ENCODE measurements at regions not wholly inside any gene's neighbourhood (a gene's known extent, or its start where the extent isn't known, plus 50 kb on each side); places are given as distances from the start of the nearest gene placed in this dataset.

GRCh38 chr19:28420811-28421550 lies 792.0 kb downstream of the UQCRFS1 start:
- DNase-seq: no peak

- DNase-seq: no peak
Observed at GRCh38 chr19:28419312-28419711, 793.6 kb downstream of the UQCRFS1 start.

- DNase-seq: no peak
Observed at GRCh38 chr19:28417361-28417760, 795.6 kb downstream of the UQCRFS1 start.

GRCh38 chr19:28416245-28416644 lies 796.7 kb downstream of the UQCRFS1 start:
- DNase-seq: no peak

- no peak for DNase-seq
Observed at GRCh38 chr19:28414748-28415147, 798.2 kb downstream of the UQCRFS1 start.

GRCh38 chr19:28409859-28410258 lies 803.1 kb downstream of the UQCRFS1 start:
- DNase-seq: no peak

- DNase-seq: no peak
Observed at GRCh38 chr19:28406966-28407365, 806.0 kb downstream of the UQCRFS1 start.

- no peak for DNase-seq
Observed at GRCh38 chr19:28405346-28405742, 807.6 kb downstream of the UQCRFS1 start.

- DNase-seq: no peak
Observed at GRCh38 chr19:28404472-28404871, 808.5 kb downstream of the UQCRFS1 start.

GRCh38 chr19:28403690-28404089 lies 809.3 kb downstream of the UQCRFS1 start:
- DNase-seq: no peak

- DNase-seq: no peak
Observed at GRCh38 chr19:28402701-28403290, 810.2 kb downstream of the UQCRFS1 start.

- no peak for DNase-seq
Observed at GRCh38 chr19:28401739-28402424, 811.1 kb downstream of the UQCRFS1 start.

- DNase-seq: no peak
Observed at GRCh38 chr19:28400953-28401671, 811.8 kb downstream of the UQCRFS1 start.

- no peak for DNase-seq
Observed at GRCh38 chr19:28399187-28399586, 813.8 kb downstream of the UQCRFS1 start.

- no peak for DNase-seq
Observed at GRCh38 chr19:28397800-28398199, 815.2 kb downstream of the UQCRFS1 start.

GRCh38 chr19:28397306-28397705 lies 815.6 kb downstream of the UQCRFS1 start:
- DNase-seq: no peak

- no peak for DNase-seq
Observed at GRCh38 chr19:28396287-28396831, 816.6 kb downstream of the UQCRFS1 start.

- DNase-seq: no peak
Observed at GRCh38 chr19:28394725-28395124, 818.2 kb downstream of the UQCRFS1 start.

- DNase-seq: no peak
Observed at GRCh38 chr19:28393574-28394336, 819.2 kb downstream of the UQCRFS1 start.

GRCh38 chr19:28388988-28389387 lies 824.0 kb downstream of the UQCRFS1 start:
- DNase-seq: no peak

GRCh38 chr19:28387507-28387906 lies 825.4 kb downstream of the UQCRFS1 start:
- DNase-seq: no peak

Measured in muscle of back (tissue), 3 donors.